Sigmoid colon (tissue), 4 donors: ENCODE measurements at regions not wholly inside any gene's neighbourhood (a gene's known extent, or its start where the extent isn't known, plus 50 kb on each side); places are given as distances from the start of the nearest gene placed in this dataset.

Experiments
- CTCF ChIP-seq, 4 experiments: fragments of 450-650 bp in 3 of 4; fragments of 200-600 bp in 1 of 4; IDR thresholded peaks; one replicate each; pipeline ENCODE4 v1.5.1; 2016 to 2019; ENCODE audit warnings: antibody characterized with exemption in 4 of 4, mild to moderate bottlenecking in 3 of 4, moderate library complexity in 2 of 4
- EP300 ChIP-seq, 4 donors: sonication (generic); formaldehyde crosslinking; IDR thresholded peaks; one replicate each; pipeline ENCODE4 v1.6.1; 2017; ENCODE audit warnings: antibody characterized with exemption in 4 of 4
- POLR2A ChIP-seq, 2 donors: fragments of 450-650 bp; IDR thresholded peaks; one replicate each; pipeline ENCODE4 v1.6.1; 2016; ENCODE audit warnings: antibody characterized with exemption in 2 of 2, mild to moderate bottlenecking in 2 of 2, moderate library complexity in 2 of 2
- POLR2AphosphoS5 ChIP-seq, 4 donors: sonication (generic); formaldehyde crosslinking; IDR thresholded peaks; one replicate each; pipeline ENCODE4 v1.6.1; 2017; ENCODE audit warnings: antibody characterized with exemption in 4 of 4

- TF ChIP-seq EP300 (IDR thresholded peaks at IDR 0.05) (no peak), CTCF (IDR thresholded peaks at IDR 0.05) (no peak), POLR2A (IDR thresholded peaks at IDR 0.05) (no peak), POLR2AphosphoS5 (IDR thresholded peaks at IDR 0.05) (no peak)
These were observed 51.5 kb upstream of the GPR78 start for GRCh38 chr4:8528713-8529112.
